HepG2 (cell line): ENCODE measurements at regions not wholly inside any gene's neighbourhood (a gene's known extent, or its start where the extent isn't known, plus 50 kb on each side); places are given as distances from the start of the nearest gene placed in this dataset.

Source experiments
- ATAC-seq: fragments of 200-7000 bp; cut with Tn5 transposase; 3 replicates; pipeline ENCODE4 v1.9.1; 2020; ENCODE audit warnings: mild to moderate bottlenecking, moderate library complexity
- BruUV-seq: library from RNA; stranded (reverse); fragments of 400-500 nt; replicated peaks from 2 replicates; lab custom pipeline; 2021; lab: Mats Ljungman, UMichigan
- CTCF ChIA-PET: fragments of 300-600 bp; formaldehyde crosslinking; extraction: SDS; loops from one replicate; lab custom pipeline; 2021; ENCODE audit warnings: low total read pairs, inconsistent platforms, low intra/inter-chr PET ratio; lab: Yijun Ruan, JAX
- POLR2A ChIA-PET: fragments of 350-600 bp; sonication (Branson Sonifier 250); formaldehyde crosslinking; loops from one replicate; lab custom pipeline; 2020; ENCODE audit warnings: antibody characterized with exemption, inconsistent platforms; lab: Yijun Ruan, JAX
- DNase-seq: peaks from one replicate; pipeline ENCODE4 v3.0.0-alpha.2; 2015; ENCODE audit warnings: low spot score
- FAIRE-seq: peaks from 3 replicates; lab custom pipeline; 2011; peaks lifted over from hg19 to GRCh38; lab: Jason Lieb, UNC
- H2AFZ ChIP-seq: one replicate; pipeline ENCODE4 v1.6.1; 2011; ENCODE audit warnings: low read length, inconsistent platforms
- H3K27ac ChIP-seq: fragments of 300-600 bp; 3 replicates; pipeline ENCODE4 v1.8.0; 2011; ENCODE audit warnings: mixed run types, mild to moderate bottlenecking, mixed read lengths, low read length, inconsistent platforms; ENCODE audit not compliant: insufficient read depth; ENCODE audit errors: extremely low read length
- H3K27me3 ChIP-seq, 2 experiments: fragments of 200-600 bp in 1 of 2; 2 replicates in 1 of 2; 3 replicates in 1 of 2; pipeline versions ENCODE4 v1.6.0 to v1.8.0; 2011; ENCODE audit warnings: low read length in 2 of 2, mild to moderate bottlenecking in 2 of 2, moderate library complexity in 2 of 2, inconsistent platforms in 1 of 2; ENCODE audit not compliant: insufficient read depth in 2 of 2, control insufficient read depth in 1 of 2
- H3K36me3 ChIP-seq, 2 experiments: fragments of 200-600 bp in 1 of 2; replicated peaks in 1 of 2; 2 replicates in 1 of 2; 3 replicates in 1 of 2; pipeline versions ENCODE4 v1.5.1 to v1.8.0; 2011; ENCODE audit warnings: low read length in 2 of 2, inconsistent platforms in 1 of 2; ENCODE audit not compliant: insufficient read depth in 2 of 2, control insufficient read depth in 1 of 2
- H3K4me1 ChIP-seq: 2 replicates; pipeline ENCODE4 v1.5.1; 2012; ENCODE audit warnings: low read length, inconsistent platforms; ENCODE audit not compliant: insufficient read depth
- H3K4me2 ChIP-seq: 2 replicates; pipeline ENCODE4 v1.6.0; 2011; ENCODE audit warnings: low read depth, low read length, inconsistent platforms
- H3K4me3 ChIP-seq, 3 experiments: fragments of 200-600 bp in 1 of 3; sonication (generic), shearing (Covaris generic) in 1 of 3; replicated peaks in 1 of 3; 2 replicates each; pipeline ENCODE4 v1.5.1; 2011 to 2016; ENCODE audit warnings: low read length in 3 of 3, inconsistent platforms in 2 of 3, low read depth in 2 of 3, mild to moderate bottlenecking in 2 of 3, control low read depth in 1 of 3, mixed read lengths in 1 of 3; ENCODE audit not compliant: insufficient read depth in 1 of 3
- H3K79me2 ChIP-seq: one replicate; pipeline ENCODE4 v1.6.1; 2011; ENCODE audit warnings: low read length, inconsistent platforms; ENCODE audit not compliant: insufficient read depth
- H3K9ac ChIP-seq: 2 replicates; pipeline ENCODE4 v1.6.0; 2011; ENCODE audit warnings: mild to moderate bottlenecking, low read depth, low read length, inconsistent platforms; ENCODE audit not compliant: insufficient read depth
- H3K9me3 ChIP-seq: 2 replicates; pipeline ENCODE4 v1.5.1; 2012; ENCODE audit warnings: mild to moderate bottlenecking, low read length
- H4K20me1 ChIP-seq: 2 replicates; pipeline ENCODE4 v1.6.0; 2011; ENCODE audit warnings: inconsistent platforms, mild to moderate bottlenecking, low read length, moderate library complexity; ENCODE audit not compliant: insufficient read depth
- HDAC6 ChIP-seq: fragments of 200-600 bp; sonication (generic); IDR thresholded peaks from 2 replicates; pipeline ENCODE4 v1.7.0; 2017; ENCODE audit warnings: mild to moderate bottlenecking, antibody characterized with exemption, low read length, low read depth
- MAFG ChIP-seq: sonication (generic); formaldehyde crosslinking; IDR thresholded peaks from 2 replicates; pipeline ENCODE4 v1.5.1; 2020; ENCODE audit warnings: mild to moderate bottlenecking, missing genetic modification reagents
- REXO4 ChIP-seq: sonication (generic); formaldehyde crosslinking; IDR thresholded peaks from 2 replicates; pipeline ENCODE4 v1.8.0; 2022; ENCODE audit warnings: missing genetic modification reagents, mild to moderate bottlenecking, borderline replicate concordance
- RFXAP ChIP-seq: sonication (generic); formaldehyde crosslinking; IDR thresholded peaks from 2 replicates; pipeline ENCODE4 v1.4.0; 2020; ENCODE audit warnings: missing genetic modification reagents, borderline replicate concordance
- RNF2 ChIP-seq: fragments of 450-650 bp; conservative IDR thresholded peaks from 2 replicates; pipeline ENCODE4 v1.6.1; 2016; ENCODE audit warnings: low read depth
- ZBTB8A ChIP-seq: sonication (generic); formaldehyde crosslinking; IDR thresholded peaks from 2 replicates; pipeline ENCODE4 v1.4.0; 2020; ENCODE audit warnings: mild to moderate bottlenecking, low read depth, missing genetic modification reagents, borderline replicate concordance
- ZNF17 ChIP-seq: sonication (generic); formaldehyde crosslinking; IDR thresholded peaks from 2 replicates; pipeline ENCODE4 v1.5.0; 2020; ENCODE audit warnings: mild to moderate bottlenecking, missing genetic modification reagents
- ZNF224 ChIP-seq: sonication (generic); formaldehyde crosslinking; IDR thresholded peaks from 2 replicates; pipeline ENCODE4 v1.5.0; 2020; ENCODE audit warnings: mild to moderate bottlenecking, missing genetic modification reagents
- ZNF230 ChIP-seq: sonication (generic); formaldehyde crosslinking; IDR thresholded peaks from 2 replicates; pipeline ENCODE4 v1.4.0; 2020; ENCODE audit warnings: mild to moderate bottlenecking, missing genetic modification reagents
- ZNF232 ChIP-seq: sonication (generic); formaldehyde crosslinking; IDR thresholded peaks from 2 replicates; pipeline ENCODE4 v1.4.0; 2020; ENCODE audit warnings: missing genetic modification reagents, borderline replicate concordance
- WGBS: methylation state at CpG from one replicate; pipeline ENCODE4 v1.1.6; 2017; ENCODE audit warnings: low lambda C conversion rate; 5-methylcytosine and 5-hydroxymethylcytosine counted together
- in situ Hi-C: cut with HindIII; loops from 2 replicates; pipeline ENCODE4 v1.10.0; 2017; ENCODE audit warnings: low pct_unique_long_range_greater_than_20kb; ENCODE audit not compliant: extremely low pct_ligation_motif_present
- intact Hi-C: fragments of 100-400 bp; cut with micrococcal nuclease; formaldehyde crosslinking; loops from one replicate; pipeline ENCODE4 v1.10.0; 2022; ENCODE audit not compliant: unreplicated experiment
- TF ChIP-seq, protein P1 (sequence below): sonication (generic); formaldehyde crosslinking; IDR thresholded peaks from 2 replicates; pipeline ENCODE4 v1.5.1; 2020; ENCODE audit warnings: mild to moderate bottlenecking, missing genetic modification reagents, moderate library complexity
- TF ChIP-seq, protein P2 (sequence below): sonication (generic); formaldehyde crosslinking; IDR thresholded peaks from 2 replicates; pipeline ENCODE4 v1.4.0; 2020; ENCODE audit warnings: missing genetic modification reagents
- TF ChIP-seq, protein P3 (sequence below): sonication (generic); formaldehyde crosslinking; IDR thresholded peaks from 2 replicates; pipeline ENCODE4 v1.4.0; 2020; ENCODE audit warnings: missing genetic modification reagents, borderline replicate concordance

DNA sequence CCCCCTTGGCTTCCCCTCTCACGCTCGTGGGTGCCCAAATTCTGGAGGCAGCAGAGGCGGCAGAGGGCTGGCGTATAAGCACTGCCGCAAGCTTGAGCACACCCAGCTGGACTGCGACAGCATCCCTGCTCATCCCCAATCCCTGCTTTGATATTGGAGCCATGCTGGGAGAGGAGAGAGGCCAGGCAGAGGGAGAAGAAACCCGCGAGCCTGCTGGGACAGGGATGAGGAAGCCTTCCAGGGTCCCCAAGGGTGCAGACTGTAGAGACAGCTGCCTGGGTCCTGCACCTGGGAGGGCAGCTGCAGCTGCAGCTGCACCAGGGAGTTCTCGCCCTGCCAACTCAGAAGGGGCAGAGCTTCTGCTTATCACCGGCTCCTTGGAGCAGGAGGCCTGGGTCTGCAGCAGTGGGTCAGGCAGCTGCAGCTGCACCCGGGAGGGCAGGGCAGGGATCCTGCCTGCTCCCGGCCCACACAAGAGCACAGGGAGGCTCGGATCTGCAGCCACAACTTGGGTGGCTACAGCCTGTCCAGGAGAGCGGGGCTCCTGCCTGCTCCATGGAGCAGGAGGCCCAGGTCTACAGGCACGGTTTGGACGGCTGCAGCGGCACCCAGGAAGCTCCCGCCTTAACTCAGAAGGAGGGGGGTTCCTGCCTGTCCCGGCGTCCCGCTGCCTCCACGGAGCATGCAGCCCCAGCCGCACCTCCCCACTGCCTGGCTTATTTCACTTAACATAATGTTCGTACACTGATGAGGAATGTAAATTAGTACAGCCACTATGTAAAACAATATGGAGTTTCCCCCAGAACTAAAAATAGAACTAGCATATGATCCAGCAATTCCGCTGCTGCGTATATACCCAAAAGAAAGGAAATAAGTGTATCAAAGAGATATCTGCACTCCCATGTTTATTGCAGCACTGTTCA is 60.4 kb upstream of the SGPP1 start:
- CTCF ChIA-PET: no interaction called here
- Histone ChIP-seq H3K9me3 (no peaks in the 10 kb centered on the region), H3K27ac (no peak overlapping the region), H3K79me2 (no peaks in the 10 kb centered on the region), H3K36me3 (no peaks in the 10 kb centered on the region), H2AFZ (no peak overlapping the region), H4K20me1 (no peaks in the 10 kb centered on the region), H3K9ac (no peak overlapping the region), H3K4me1 (peaks cover 19% of the 10 kb centered on the region), H3K4me2 (peak overlapping the region; percentile 71), H3K4me3 (peak overlapping the region; percentile 17 to 60 (median 35); a peak in 5 of 6 replicates), H3K27me3 (no peaks in the 10 kb centered on the region; a peak in 1 of 5 replicates)
- POLR2A ChIA-PET: no interaction called here
- in situ Hi-C loops: no loop called here
- intact Hi-C loops: no loop called here
- WGBS: 66% methylated on average over 8 of the region's 26 CpGs
- DNase-seq (no peak), FAIRE-seq (no peak), ATAC-seq (peak; percentile 89)
- BruUV-seq: no TSS peak
- TF ChIP-seq MAFG (CRISPR knock-in tag): no peak
- TF ChIP-seq, protein P1, sequence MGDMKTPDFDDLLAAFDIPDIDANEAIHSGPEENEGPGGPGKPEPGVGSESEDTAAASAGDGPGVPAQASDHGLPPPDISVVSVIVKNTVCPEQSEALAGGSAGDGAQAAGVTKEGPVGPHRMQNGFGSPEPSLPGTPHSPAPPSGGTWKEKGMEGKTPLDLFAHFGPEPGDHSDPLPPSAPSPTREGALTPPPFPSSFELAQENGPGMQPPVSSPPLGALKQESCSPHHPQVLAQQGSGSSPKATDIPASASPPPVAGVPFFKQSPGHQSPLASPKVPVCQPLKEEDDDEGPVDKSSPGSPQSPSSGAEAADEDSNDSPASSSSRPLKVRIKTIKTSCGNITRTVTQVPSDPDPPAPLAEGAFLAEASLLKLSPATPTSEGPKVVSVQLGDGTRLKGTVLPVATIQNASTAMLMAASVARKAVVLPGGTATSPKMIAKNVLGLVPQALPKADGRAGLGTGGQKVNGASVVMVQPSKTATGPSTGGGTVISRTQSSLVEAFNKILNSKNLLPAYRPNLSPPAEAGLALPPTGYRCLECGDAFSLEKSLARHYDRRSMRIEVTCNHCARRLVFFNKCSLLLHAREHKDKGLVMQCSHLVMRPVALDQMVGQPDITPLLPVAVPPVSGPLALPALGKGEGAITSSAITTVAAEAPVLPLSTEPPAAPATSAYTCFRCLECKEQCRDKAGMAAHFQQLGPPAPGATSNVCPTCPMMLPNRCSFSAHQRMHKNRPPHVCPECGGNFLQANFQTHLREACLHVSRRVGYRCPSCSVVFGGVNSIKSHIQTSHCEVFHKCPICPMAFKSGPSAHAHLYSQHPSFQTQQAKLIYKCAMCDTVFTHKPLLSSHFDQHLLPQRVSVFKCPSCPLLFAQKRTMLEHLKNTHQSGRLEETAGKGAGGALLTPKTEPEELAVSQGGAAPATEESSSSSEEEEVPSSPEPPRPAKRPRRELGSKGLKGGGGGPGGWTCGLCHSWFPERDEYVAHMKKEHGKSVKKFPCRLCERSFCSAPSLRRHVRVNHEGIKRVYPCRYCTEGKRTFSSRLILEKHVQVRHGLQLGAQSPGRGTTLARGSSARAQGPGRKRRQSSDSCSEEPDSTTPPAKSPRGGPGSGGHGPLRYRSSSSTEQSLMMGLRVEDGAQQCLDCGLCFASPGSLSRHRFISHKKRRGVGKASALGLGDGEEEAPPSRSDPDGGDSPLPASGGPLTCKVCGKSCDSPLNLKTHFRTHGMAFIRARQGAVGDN (CRISPR knock-in tag): peak; percentile 24; the same call in 1 of the 2 replicates
- TF ChIP-seq RFXAP: no peak
- no peak for TF ChIP-seq ZNF232 (CRISPR knock-in tag)
- TF ChIP-seq ZNF17: 0 out of 2 replicates have a peak, but pooled peaks have one; percentile 9
- TF ChIP-seq ZNF224 (CRISPR knock-in tag): no peak
- TF ChIP-seq HDAC6: no peak
- no peak for TF ChIP-seq ZNF230 (CRISPR knock-in tag)
- TF ChIP-seq RNF2: no peak
- TF ChIP-seq REXO4 (CRISPR knock-in tag): no peak
- TF ChIP-seq, protein P2, sequence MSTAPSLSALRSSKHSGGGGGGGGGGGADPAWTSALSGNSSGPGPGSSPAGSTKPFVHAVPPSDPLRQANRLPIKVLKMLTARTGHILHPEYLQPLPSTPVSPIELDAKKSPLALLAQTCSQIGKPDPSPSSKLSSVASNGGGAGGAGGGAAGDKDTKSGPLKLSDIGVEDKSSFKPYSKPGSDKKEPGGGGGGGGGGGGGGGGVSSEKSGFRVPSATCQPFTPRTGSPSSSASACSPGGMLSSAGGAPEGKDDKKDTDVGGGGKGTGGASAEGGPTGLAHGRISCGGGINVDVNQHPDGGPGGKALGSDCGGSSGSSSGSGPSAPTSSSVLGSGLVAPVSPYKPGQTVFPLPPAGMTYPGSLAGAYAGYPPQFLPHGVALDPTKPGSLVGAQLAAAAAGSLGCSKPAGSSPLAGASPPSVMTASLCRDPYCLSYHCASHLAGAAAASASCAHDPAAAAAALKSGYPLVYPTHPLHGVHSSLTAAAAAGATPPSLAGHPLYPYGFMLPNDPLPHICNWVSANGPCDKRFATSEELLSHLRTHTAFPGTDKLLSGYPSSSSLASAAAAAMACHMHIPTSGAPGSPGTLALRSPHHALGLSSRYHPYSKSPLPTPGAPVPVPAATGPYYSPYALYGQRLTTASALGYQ (CRISPR knock-in tag): no peak
- TF ChIP-seq, protein P3, sequence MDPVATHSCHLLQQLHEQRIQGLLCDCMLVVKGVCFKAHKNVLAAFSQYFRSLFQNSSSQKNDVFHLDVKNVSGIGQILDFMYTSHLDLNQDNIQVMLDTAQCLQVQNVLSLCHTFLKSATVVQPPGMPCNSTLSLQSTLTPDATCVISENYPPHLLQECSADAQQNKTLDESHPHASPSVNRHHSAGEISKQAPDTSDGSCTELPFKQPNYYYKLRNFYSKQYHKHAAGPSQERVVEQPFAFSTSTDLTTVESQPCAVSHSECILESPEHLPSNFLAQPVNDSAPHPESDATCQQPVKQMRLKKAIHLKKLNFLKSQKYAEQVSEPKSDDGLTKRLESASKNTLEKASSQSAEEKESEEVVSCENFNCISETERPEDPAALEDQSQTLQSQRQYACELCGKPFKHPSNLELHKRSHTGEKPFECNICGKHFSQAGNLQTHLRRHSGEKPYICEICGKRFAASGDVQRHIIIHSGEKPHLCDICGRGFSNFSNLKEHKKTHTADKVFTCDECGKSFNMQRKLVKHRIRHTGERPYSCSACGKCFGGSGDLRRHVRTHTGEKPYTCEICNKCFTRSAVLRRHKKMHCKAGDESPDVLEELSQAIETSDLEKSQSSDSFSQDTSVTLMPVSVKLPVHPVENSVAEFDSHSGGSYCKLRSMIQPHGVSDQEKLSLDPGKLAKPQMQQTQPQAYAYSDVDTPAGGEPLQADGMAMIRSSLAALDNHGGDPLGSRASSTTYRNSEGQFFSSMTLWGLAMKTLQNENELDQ (CRISPR knock-in tag): no peak
- no peak for TF ChIP-seq ZBTB8A (CRISPR knock-in tag)
